ENCODE measurements at regions not wholly inside any gene's neighbourhood (a gene's known extent, or its start where the extent isn't known, plus 50 kb on each side); places are given as distances from the start of the nearest gene placed in this dataset.

- no peak for TF ChIP-seq CTCF (IDR thresholded peaks at IDR 0.05)
- TF ChIP-seq SIN3A (IDR thresholded peaks at IDR 0.05; ENCODE audit: borderline replicate concordance, insufficient read depth, low read depth, low read length): no peak
- no peak for TF ChIP-seq TCF7L2 (IDR thresholded peaks at IDR 0.05; ENCODE audit: low read depth, low read length)
These were observed 324.9 kb upstream of the RUNX1 start for GRCh38 chr21:35373998-35374397.
